HEK293T (cell line): ENCODE measurements at regions not wholly inside any gene's neighbourhood (a gene's known extent, or its start where the extent isn't known, plus 50 kb on each side); places are given as distances from the start of the nearest gene placed in this dataset.

Experiments
- CTBP1 ChIP-seq: fragments of 450-650 bp; IDR thresholded peaks from 2 replicates; pipeline ENCODE4 v1.6.1; 2016; ENCODE audit warnings: borderline replicate concordance
- FOXK2 ChIP-seq: fragments of 450-650 bp; IDR thresholded peaks from 2 replicates; pipeline ENCODE4 v1.6.1; 2016; ENCODE audit warnings: mild to moderate bottlenecking
- L3MBTL2 ChIP-seq: fragments of 450-650 bp; conservative IDR thresholded peaks from 2 replicates; pipeline ENCODE4 v1.6.1; 2016; ENCODE audit warnings: mild to moderate bottlenecking
- PKNOX1 ChIP-seq: fragments of 450-650 bp; IDR thresholded peaks from 2 replicates; pipeline ENCODE4 v1.6.1; 2016
- SUZ12 ChIP-seq: fragments of 450-650 bp; IDR thresholded peaks from 2 replicates; pipeline ENCODE4 v1.6.1; 2016; ENCODE audit warnings: mild to moderate bottlenecking

- no peak for TF ChIP-seq FOXK2
- TF ChIP-seq SUZ12 = no peak
- no peak for TF ChIP-seq CTBP1
- TF ChIP-seq PKNOX1 = no peak
- TF ChIP-seq L3MBTL2 = no peak
Measured at GRCh38 chr2:33913071-33913616, 314.0 kb upstream of the FAM98A start.
